Endothelial cell of umbilical vein (primary cell): ENCODE measurements at regions not wholly inside any gene's neighbourhood (a gene's known extent, or its start where the extent isn't known, plus 50 kb on each side); places are given as distances from the start of the nearest gene placed in this dataset.

Source experiments
- BruUV-seq: library from RNA; stranded (reverse); fragments of 400-500 nt; replicated peaks from 2 replicates; lab custom pipeline; 2021; lab: Mats Ljungman, UMichigan
- CTCF ChIA-PET: fragments of 300-600, 350-600 bp; sonication (Branson Sonifier 250); formaldehyde crosslinking; loops from one replicate; lab custom pipeline; 2021; ENCODE audit warnings: antibody characterized with exemption, inconsistent platforms; lab: Charles Lee
- POLR2A ChIA-PET: fragments of 300-600, 350-600 bp; sonication (Branson Sonifier 250); formaldehyde crosslinking; loops from one replicate; lab custom pipeline; 2021; ENCODE audit warnings: antibody characterized with exemption, inconsistent platforms; lab: Charles Lee
- DNase-seq: peaks from one replicate; pipeline ENCODE4 v3.0.0-alpha.2; 2011; ENCODE audit warnings: low read depth, low spot score
- FAIRE-seq: peaks from 2 replicates; lab custom pipeline; 2011; peaks lifted over from hg19 to GRCh38; lab: Jason Lieb, UNC
- H2AFZ ChIP-seq: 2 replicates; pipeline ENCODE4 v1.6.0; 2012; ENCODE audit warnings: low read depth, low read length, control low read depth, inconsistent platforms
- H3K27ac ChIP-seq: 2 replicates; pipeline ENCODE4 v1.5.1; 2011; ENCODE audit warnings: low read depth, mild to moderate bottlenecking, control low read depth, low read length, moderate library complexity; ENCODE audit not compliant: insufficient read depth
- H3K27me3 ChIP-seq, 2 experiments: 2 replicates each; pipeline versions ENCODE4 v1.6.0 to v1.6.1; 2011; ENCODE audit warnings: low read length in 2 of 2, mixed read lengths in 1 of 2; ENCODE audit not compliant: control insufficient read depth in 2 of 2, insufficient read depth in 2 of 2
- H3K36me3 ChIP-seq, 2 experiments: 2 replicates in 1 of 2; 3 replicates in 1 of 2; pipeline ENCODE4 v1.5.1; 2011; ENCODE audit warnings: low read length in 2 of 2, mild to moderate bottlenecking in 1 of 2, moderate library complexity in 1 of 2; ENCODE audit not compliant: control insufficient read depth in 2 of 2, insufficient read depth in 2 of 2; ENCODE audit errors: extremely low read depth in 1 of 2
- H3K4me1 ChIP-seq: 3 replicates; pipeline ENCODE4 v1.5.1; 2011; ENCODE audit warnings: mild to moderate bottlenecking, low read length; ENCODE audit not compliant: control insufficient read depth, insufficient read depth; ENCODE audit errors: extremely low read depth
- H3K4me2 ChIP-seq: 2 replicates; pipeline ENCODE4 v1.6.1; 2011; ENCODE audit warnings: low read length, control low read depth, mixed read lengths; ENCODE audit not compliant: insufficient read depth
- H3K4me3 ChIP-seq, 3 experiments: fragments of 200-600 bp in 1 of 3; sonication (generic), shearing (Covaris generic) in 1 of 3; replicated peaks in 1 of 3; 2 replicates each; pipeline ENCODE4 v1.5.1; 2011 to 2016; ENCODE audit warnings: control low read depth in 3 of 3, low read length in 3 of 3, mild to moderate bottlenecking in 2 of 3, inconsistent platforms in 1 of 3, low read depth in 1 of 3, moderate library complexity in 1 of 3; ENCODE audit not compliant: insufficient read depth in 1 of 3
- H3K79me2 ChIP-seq: 2 replicates; pipeline ENCODE4 v1.6.0; 2012; ENCODE audit warnings: low read length, inconsistent platforms; ENCODE audit not compliant: control insufficient read depth, insufficient read depth
- H3K9ac ChIP-seq: replicated peaks from 2 replicates; pipeline ENCODE3; 2011; ENCODE audit warnings: low read length, control low read depth; ENCODE audit not compliant: insufficient read depth; ENCODE audit errors: extremely low read depth
- H3K9me1 ChIP-seq: replicated peaks from 3 replicates; pipeline ENCODE4 v1.6.0; 2011; ENCODE audit warnings: mild to moderate bottlenecking, low read length; ENCODE audit not compliant: control insufficient read depth, insufficient read depth; ENCODE audit errors: extremely low read depth
- H3K9me3 ChIP-seq: replicated peaks from 2 replicates; pipeline ENCODE4 v1.5.1; 2012; ENCODE audit warnings: low read length, inconsistent platforms; ENCODE audit not compliant: control insufficient read depth, insufficient read depth
- H4K20me1 ChIP-seq: replicated peaks from 2 replicates; pipeline ENCODE3; 2011; ENCODE audit warnings: mild to moderate bottlenecking, low read length; ENCODE audit not compliant: control insufficient read depth, insufficient read depth; ENCODE audit errors: extremely low read depth
- EZH2 ChIP-seq: IDR thresholded peaks from 2 replicates; pipeline ENCODE4 v1.6.1; 2012; ENCODE audit warnings: borderline replicate concordance, low read depth, mild to moderate bottlenecking, moderate library complexity, low read length, inconsistent platforms; ENCODE audit not compliant: severe bottlenecking
- FOS ChIP-seq: IDR thresholded peaks from 2 replicates; pipeline ENCODE4 v1.6.1; 2011; ENCODE audit warnings: mild to moderate bottlenecking, low read length, moderate library complexity, borderline replicate concordance; ENCODE audit not compliant: insufficient read depth
- JUN ChIP-seq: IDR thresholded peaks from 2 replicates; pipeline ENCODE4 v1.6.1; 2011; ENCODE audit warnings: borderline replicate concordance, low read depth; ENCODE audit not compliant: insufficient read length, insufficient read depth
- MYC ChIP-seq: IDR thresholded peaks from one replicate; pipeline ENCODE4 v1.6.1; 2011; ENCODE audit warnings: mild to moderate bottlenecking, low read depth, low read length
- POLR2A ChIP-seq: IDR thresholded peaks from 2 replicates; pipeline ENCODE4 v1.6.1; 2012; ENCODE audit warnings: low read depth, mild to moderate bottlenecking, control low read depth, low read length
- POLR2AphosphoS5 ChIP-seq: IDR thresholded peaks from 2 replicates; pipeline ENCODE4 v1.6.1; 2012; ENCODE audit warnings: low read depth, mild to moderate bottlenecking, control low read depth, low read length, moderate library complexity; ENCODE audit not compliant: insufficient read depth
- dilution Hi-C: fragments of 300-500 bp; cut with MboI; formaldehyde crosslinking; loops from one replicate; pipeline ENCODE4 v1.15.0; 2019; ENCODE audit warnings: low sequenced_read_pairs; ENCODE audit not compliant: extremely low pct_ligation_motif_present
- intact Hi-C: fragments of 100-400 bp; cut with micrococcal nuclease; formaldehyde crosslinking; loops from one replicate; pipeline ENCODE4 v1.10.0; 2022
- TF ChIP-seq, protein P1 (sequence below): IDR thresholded peaks from 2 replicates; pipeline ENCODE4 v1.6.1; 2011; ENCODE audit not compliant: insufficient read depth, insufficient read length
- TF ChIP-seq, protein P2 (sequence below), 2 donors: IDR thresholded peaks; 1 replicate in 1 of 2; 2 replicates in 1 of 2; pipeline ENCODE4 v1.5.1; 2011; ENCODE audit warnings: low read length in 2 of 2, mild to moderate bottlenecking in 2 of 2, moderate library complexity in 2 of 2, control low read depth in 1 of 2, inconsistent platforms in 1 of 2, low read depth in 1 of 2; ENCODE audit not compliant: insufficient read depth in 1 of 2; ENCODE audit errors: extremely low read depth in 1 of 2

DNA sequence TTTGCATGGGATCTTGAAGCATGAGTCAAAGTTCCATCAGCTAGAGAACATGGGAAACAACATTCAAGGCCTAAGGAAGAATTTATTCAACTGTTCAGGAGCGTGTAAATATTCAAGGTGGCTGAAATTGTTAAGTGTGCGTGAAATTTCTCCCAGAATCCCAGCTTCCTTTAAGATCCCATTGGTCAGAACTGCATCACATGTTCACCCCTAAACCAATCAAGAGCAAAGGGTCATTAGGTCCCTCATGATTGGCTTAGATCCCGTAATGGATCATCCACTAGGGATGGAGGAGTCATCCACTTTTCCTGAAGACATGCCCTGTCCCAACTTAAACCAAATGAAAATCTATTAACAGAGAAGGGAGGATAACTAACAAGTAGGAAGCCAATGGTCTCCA, 201.6 kb downstream of the TMEM114 start:
- ChIA-PET CTCF (interaction anchor here (1.1 kb wide), 1 partner anchor 17 kb away, joined by 3 read pairs; no protein-coding TSS in a partner anchor), POLR2A (no interaction called here)
- H2AFZ ChIP-seq: no peak overlapping the region
- BruUV-seq: no TSS peak
- H3K4me1 ChIP-seq: no peaks in the 10 kb centered on the region
- H3K79me2 ChIP-seq: no peaks in the 10 kb centered on the region
- no peaks in the 10 kb centered on the region for H4K20me1 ChIP-seq
- no peak overlapping the region for H3K4me3 ChIP-seq
- intact Hi-C loops (no loop called here), dilution Hi-C loops (no loop called here)
- H3K27ac ChIP-seq: no peak overlapping the region
- DNase-seq: no peak
- H3K4me2 ChIP-seq: no peak overlapping the region
- H3K9me3 ChIP-seq: peaks cover 5% of the 10 kb centered on the region
- FAIRE-seq: no peak
- TF ChIP-seq, protein P1, sequence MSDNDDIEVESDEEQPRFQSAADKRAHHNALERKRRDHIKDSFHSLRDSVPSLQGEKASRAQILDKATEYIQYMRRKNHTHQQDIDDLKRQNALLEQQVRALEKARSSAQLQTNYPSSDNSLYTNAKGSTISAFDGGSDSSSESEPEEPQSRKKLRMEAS: no peak
- TF ChIP-seq, protein P2, sequence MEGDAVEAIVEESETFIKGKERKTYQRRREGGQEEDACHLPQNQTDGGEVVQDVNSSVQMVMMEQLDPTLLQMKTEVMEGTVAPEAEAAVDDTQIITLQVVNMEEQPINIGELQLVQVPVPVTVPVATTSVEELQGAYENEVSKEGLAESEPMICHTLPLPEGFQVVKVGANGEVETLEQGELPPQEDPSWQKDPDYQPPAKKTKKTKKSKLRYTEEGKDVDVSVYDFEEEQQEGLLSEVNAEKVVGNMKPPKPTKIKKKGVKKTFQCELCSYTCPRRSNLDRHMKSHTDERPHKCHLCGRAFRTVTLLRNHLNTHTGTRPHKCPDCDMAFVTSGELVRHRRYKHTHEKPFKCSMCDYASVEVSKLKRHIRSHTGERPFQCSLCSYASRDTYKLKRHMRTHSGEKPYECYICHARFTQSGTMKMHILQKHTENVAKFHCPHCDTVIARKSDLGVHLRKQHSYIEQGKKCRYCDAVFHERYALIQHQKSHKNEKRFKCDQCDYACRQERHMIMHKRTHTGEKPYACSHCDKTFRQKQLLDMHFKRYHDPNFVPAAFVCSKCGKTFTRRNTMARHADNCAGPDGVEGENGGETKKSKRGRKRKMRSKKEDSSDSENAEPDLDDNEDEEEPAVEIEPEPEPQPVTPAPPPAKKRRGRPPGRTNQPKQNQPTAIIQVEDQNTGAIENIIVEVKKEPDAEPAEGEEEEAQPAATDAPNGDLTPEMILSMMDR (IDR thresholded peaks at IDR 0.05; ENCODE audit: extremely low read depth in 1 of 2, insufficient read depth in 1 of 2, low read depth in 1 of 2, low read length in 2 of 2): no peak
- TF ChIP-seq JUN (no peak), EZH2 (no peak), POLR2AphosphoS5 (no peak), POLR2A (no peak), MYC (no peak), FOS (no peak)
- no peaks in the 10 kb centered on the region for H3K27me3 ChIP-seq
- no peaks in the 10 kb centered on the region for H3K36me3 ChIP-seq
- no peak overlapping the region for H3K9ac ChIP-seq
- no peaks in the 10 kb centered on the region for H3K9me1 ChIP-seq
